Left lung (tissue), 4 donors: ENCODE measurements at regions not wholly inside any gene's neighbourhood (a gene's known extent, or its start where the extent isn't known, plus 50 kb on each side); places are given as distances from the start of the nearest gene placed in this dataset.
A peak's percentile ranks its signal among the peaks of the same experiment; 100 is the strongest.

Source experiments
- ATAC-seq: fragments of 200-7000 bp; cut with Tn5 transposase; one replicate; pipeline ENCODE4 v1.9.1; 2020; ENCODE audit warnings: moderate library complexity
- DNase-seq, 4 donors: peaks; one replicate each; pipeline ENCODE4 v3.0.0-alpha.2; 2013 to 2020
- H3K27ac ChIP-seq, 2 donors: fragments of 200-600 bp; sonication (generic) in 1 of 2; one replicate each; pipeline versions ENCODE4 v1.5.0 to v1.8.0; 2020 to 2021
- H3K27me3 ChIP-seq, 2 donors: fragments of 200-600 bp; sonication (generic) in 1 of 2; one replicate each; pipeline versions ENCODE4 v1.5.0 to v1.8.0; 2020 to 2021
- H3K36me3 ChIP-seq, 2 donors: fragments of 200-600 bp; sonication (generic) in 1 of 2; one replicate each; pipeline versions ENCODE4 v1.5.0 to v1.8.0; 2020 to 2021
- H3K4me1 ChIP-seq, 2 donors: fragments of 200-600 bp; one replicate each; pipeline ENCODE4 v1.8.0; 2021
- H3K4me3 ChIP-seq, 2 donors: fragments of 200-600 bp; sonication (generic) in 1 of 2; one replicate each; pipeline versions ENCODE4 v1.5.0 to v1.8.0; 2020 to 2021; ENCODE audit warnings: mild to moderate bottlenecking in 1 of 2
- H3K9me3 ChIP-seq, 2 donors: fragments of 200-600 bp; sonication (generic) in 1 of 2; one replicate each; pipeline versions ENCODE4 v1.5.0 to v1.8.0; 2020 to 2021
- CTCF ChIP-seq, 2 donors: fragments of 200-600 bp; sonication (generic) in 1 of 2; IDR thresholded peaks; one replicate each; pipeline versions ENCODE4 v1.5.0 to v1.8.0; 2021; ENCODE audit warnings: antibody characterized with exemption in 2 of 2
- intact Hi-C, 2 donors: fragments of 100-400 bp; cut with DNase I; formaldehyde crosslinking; loops; one replicate each; pipeline versions ENCODE4 v1.11.2 to v1.14.2; 2022
- donor health status: DM: no; HTN: yes; CAD: no.
- donor health status: DM: no; HTN: no; CAD: no.

DNA sequence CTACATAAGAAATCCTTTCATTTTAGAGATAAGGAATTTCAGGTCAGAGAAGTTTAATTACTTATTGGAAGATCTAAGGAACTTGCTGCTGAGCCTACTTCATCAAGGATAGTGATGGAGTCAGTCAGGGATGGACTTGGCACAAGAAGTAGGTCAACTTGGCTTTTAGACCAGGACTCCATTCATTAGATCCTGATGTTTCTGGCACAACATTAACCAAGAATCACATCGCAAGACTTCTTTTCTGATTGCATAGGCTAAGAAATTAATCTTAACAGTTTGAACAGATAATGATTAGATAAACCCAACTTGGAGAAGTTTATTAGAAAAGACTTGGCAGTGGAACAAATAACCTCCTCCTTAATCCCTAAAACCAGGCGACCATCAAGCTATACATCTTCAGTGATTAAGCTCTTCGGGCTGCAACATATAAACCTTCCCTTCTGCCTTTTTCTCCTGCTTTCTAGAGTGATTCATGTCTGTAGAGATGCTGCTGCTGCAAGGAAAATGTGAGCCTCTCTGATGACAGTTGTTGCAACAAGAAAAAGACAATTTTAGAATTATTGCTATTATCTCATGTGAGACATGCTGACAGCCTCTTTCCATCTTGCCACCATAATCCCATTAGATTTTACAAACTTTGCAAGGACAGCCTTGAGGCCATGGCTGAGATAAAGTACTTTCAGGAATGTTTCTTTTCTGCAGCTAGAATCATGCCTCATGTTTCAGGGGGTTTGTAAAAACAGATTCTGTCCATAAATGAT is 207.9 kb upstream of the SLC27A6 start:
- Histone ChIP-seq H3K4me1 (no peaks in the 10 kb centered on the region), H3K36me3 (no peaks in the 10 kb centered on the region), H3K9me3 (no peaks in the 10 kb centered on the region), H3K27ac (no peak overlapping the region), H3K4me3 (no peak overlapping the region), H3K27me3 (no peaks in the 10 kb centered on the region)
- TF ChIP-seq CTCF (IDR thresholded peaks at IDR 0.05) = no peak
- DNase-seq (no peak), ATAC-seq (no peak)
- intact Hi-C loops = no loop called here

GRCh38 chr5:128762661-128763306 is 202.5 kb upstream of the SLC27A6 start:
- no peak for TF ChIP-seq CTCF (IDR thresholded peaks at IDR 0.05)
- Histone ChIP-seq H3K9me3 (no peaks in the 10 kb centered on the region), H3K4me3 (no peak overlapping the region), H3K27me3 (no peaks in the 10 kb centered on the region), H3K27ac (no peak overlapping the region), H3K36me3 (no peaks in the 10 kb centered on the region), H3K4me1 (no peaks in the 10 kb centered on the region)
- intact Hi-C loops = no loop called here
- no peak for DNase-seq
- ATAC-seq = no peak

DNA sequence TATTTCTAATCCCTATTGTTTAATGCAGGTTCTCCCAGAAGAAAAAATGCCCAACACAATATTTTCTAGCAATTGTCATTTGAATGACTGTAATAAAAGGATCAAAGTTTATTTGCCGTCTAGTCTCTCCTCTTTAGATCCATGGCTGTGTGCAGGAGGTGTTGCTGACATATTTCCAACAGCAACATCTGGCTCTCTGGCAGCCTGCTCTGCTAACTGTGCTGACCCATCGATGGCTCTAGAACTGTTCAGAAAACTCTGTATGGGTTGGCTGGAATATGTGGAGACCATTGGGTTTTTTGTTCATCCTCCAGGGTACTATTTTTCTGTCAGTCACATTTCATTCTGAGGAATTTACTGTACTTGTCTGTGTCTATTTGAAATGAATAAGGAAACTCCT is 202.0 kb upstream of the SLC27A6 start:
- intact Hi-C loops = no loop called here
- H3K4me1 ChIP-seq = no peaks in the 10 kb centered on the region
- H3K4me3 ChIP-seq = no peak overlapping the region
- no peak overlapping the region for H3K27ac ChIP-seq
- H3K9me3 ChIP-seq = no peaks in the 10 kb centered on the region
- no peaks in the 10 kb centered on the region for H3K27me3 ChIP-seq
- DNase-seq (peak in 2 of 4 donors; percentile 46 to 59), ATAC-seq (no peak)
- TF ChIP-seq CTCF (IDR thresholded peaks at IDR 0.05) = no peak
- no peaks in the 10 kb centered on the region for H3K36me3 ChIP-seq

- ATAC-seq = no peak
- no peak overlapping the region for H3K27ac ChIP-seq
- intact Hi-C loops = no loop called here
- TF ChIP-seq CTCF (IDR thresholded peaks at IDR 0.05) = no peak
- H3K36me3 ChIP-seq = no peaks in the 10 kb centered on the region
- H3K4me3 ChIP-seq = no peak overlapping the region
- H3K4me1 ChIP-seq = no peaks in the 10 kb centered on the region
- H3K27me3 ChIP-seq = no peaks in the 10 kb centered on the region
- no peaks in the 10 kb centered on the region for H3K9me3 ChIP-seq
- no peak for DNase-seq
These were observed 200.5 kb upstream of the SLC27A6 start for GRCh38 chr5:128764601-128765310.

- no peak overlapping the region for H3K4me3 ChIP-seq
- ATAC-seq (no peak), DNase-seq (no peak)
- no peak for TF ChIP-seq CTCF (IDR thresholded peaks at IDR 0.05)
- no peak overlapping the region for H3K27ac ChIP-seq
- no peaks in the 10 kb centered on the region for H3K27me3 ChIP-seq
- no peaks in the 10 kb centered on the region for H3K4me1 ChIP-seq
- H3K9me3 ChIP-seq = no peaks in the 10 kb centered on the region
- intact Hi-C loops = no loop called here
- no peaks in the 10 kb centered on the region for H3K36me3 ChIP-seq
These were observed 199.7 kb upstream of the SLC27A6 start for GRCh38 chr5:128765448-128766061.
